HUDEP-2 (cell line): ENCODE measurements at regions not wholly inside any gene's neighbourhood (a gene's known extent, or its start where the extent isn't known, plus 50 kb on each side); places are given as distances from the start of the nearest gene placed in this dataset.
"Not testable (repeated sequence)": the region's sequence is repeated elsewhere in the genome, so short reads cannot be mapped to it uniquely, and the experiment has no call there.

ENCODE experiments used
- DNase-seq, 76 experiments: peaks; one replicate each; lab custom pipeline; 2025; ENCODE audit not compliant: unreplicated experiment in 76 of 76; lab: John Stamatoyannopoulos, UW

- DNase-seq = not testable (repeated sequence)
Measured at GRCh38 chr16:22572331-22573224, 61.9 kb downstream of the NPIPB5 start.

DNA sequence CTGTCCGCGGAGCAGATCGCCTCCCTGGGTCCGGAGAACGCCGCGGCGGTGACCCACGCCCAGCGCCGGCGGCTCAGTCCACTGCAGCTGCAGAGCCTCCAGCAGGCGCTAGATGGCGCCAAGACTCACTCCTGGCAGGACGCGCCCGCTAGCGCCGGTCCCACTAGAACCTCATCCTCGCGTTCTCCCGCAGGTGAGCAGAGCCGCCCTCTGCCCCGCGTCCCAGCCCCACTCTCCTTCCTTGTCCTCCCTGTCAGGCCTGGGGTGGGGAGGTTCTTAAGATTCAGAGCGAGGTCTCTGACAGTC is 62.5 kb downstream of the NPIPB5 start:
- DNase-seq = not testable (repeated sequence)

- DNase-seq = not testable (repeated sequence)
Measured at GRCh38 chr16:22576506-22576905, 65.8 kb downstream of the NPIPB5 start.

DNA sequence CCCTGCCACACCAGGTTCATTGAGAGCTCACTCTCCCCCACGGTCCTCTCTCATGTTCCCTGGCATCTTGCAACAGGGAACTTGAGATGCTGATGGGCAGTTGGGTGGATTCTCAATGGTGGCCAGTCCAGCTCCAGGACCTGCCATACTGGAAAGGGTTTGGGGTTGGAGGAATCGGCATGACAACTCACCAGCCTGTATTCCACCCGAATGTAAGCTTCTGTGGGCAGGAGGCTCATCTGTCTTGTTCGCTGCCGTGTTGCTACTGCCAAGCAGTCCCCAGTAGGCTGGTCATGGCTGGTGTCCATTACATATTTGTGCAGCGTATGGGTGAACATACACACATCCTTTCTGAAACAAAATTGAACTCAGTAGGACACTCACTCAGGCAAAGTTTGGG is 72.5 kb downstream of the NPIPB5 start:
- DNase-seq = not testable (repeated sequence)

GRCh38 chr16:22584459-22584858 is 73.8 kb downstream of the NPIPB5 start:
- not testable (repeated sequence) for DNase-seq

DNA sequence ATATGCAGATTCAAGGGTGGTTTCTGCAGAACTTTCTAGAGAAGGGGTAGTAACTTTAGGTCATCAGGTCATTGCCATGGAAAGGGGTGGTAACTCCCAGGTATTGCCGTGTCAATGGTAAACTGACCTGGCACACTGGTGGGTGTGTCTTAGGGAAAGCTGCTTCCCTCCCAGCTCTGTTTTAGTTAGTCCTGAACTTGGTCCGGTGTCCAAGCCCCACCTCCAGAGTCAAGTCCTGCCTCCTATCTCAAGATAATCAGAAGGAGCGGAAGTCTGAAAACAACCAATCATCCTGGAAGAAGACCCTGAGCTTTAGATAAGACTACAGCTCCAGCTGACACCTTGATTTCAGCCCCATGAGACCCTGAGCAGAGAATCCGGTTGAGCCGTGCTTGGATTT is 74.2 kb downstream of the NPIPB5 start:
- DNase-seq = not testable (repeated sequence)

DNA sequence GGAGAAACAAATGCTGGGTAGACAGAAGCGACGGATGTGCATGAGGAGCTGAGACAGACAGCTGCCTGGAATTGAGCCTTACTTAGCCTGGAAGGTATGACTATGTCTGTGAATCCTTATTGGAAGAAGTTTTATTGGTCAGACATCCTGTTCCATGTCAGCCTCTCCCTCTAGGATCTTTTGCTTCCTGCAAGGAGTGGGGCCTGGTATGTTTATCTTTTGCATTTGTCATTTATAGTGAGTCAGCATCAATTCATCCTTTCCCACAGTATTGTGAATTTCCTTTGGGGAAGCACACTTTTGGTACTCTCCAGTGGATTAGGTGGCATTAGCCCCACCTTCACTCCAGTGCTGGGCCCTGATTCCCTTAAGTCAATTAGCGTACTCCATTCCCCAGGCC is 74.7 kb downstream of the NPIPB5 start:
- DNase-seq = not testable (repeated sequence)

DNA sequence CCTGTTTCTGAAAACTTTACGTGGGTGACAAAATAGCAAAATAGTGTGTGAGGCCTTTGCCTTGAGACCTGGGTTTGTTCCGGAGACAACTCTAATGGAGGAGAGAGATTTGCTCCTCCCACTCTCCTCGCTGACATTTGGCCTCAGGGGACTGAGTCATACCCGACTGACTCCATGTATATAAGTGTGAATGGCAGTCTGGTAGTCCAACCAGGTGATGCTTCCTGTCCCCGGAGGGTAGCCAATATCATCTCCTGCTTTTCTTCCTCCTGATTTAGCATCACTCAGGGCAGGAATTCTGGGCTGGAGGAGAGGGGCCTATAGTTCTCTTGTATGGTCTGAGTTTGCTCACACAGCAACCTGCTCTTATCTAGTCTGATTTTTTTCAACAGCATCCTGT is 76.0 kb downstream of the NPIPB5 start:
- not testable (repeated sequence) for DNase-seq

DNA sequence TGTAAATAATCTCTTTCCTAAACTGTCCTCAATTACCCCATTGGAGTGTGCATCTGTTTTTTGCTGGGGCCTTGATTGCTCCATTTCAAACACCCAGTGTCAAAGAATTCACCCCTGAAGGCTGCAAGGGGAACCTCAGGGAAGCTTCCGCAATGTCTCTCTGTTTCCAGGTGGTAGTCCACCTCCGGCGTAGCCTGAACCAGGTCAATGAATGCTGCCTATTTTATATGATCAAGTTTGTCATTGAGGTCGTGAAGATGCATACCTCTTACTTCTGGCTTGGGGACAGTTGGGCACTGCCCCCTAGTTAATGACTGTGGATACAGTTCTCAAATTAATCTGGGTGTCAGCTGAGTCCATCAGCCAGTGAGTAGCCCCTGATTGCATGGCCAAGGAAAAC is 79.1 kb downstream of the NPIPB5 start:
- DNase-seq = not testable (repeated sequence)

- not testable (repeated sequence) for DNase-seq
Measured at GRCh38 chr16:22596445-22597045, 85.9 kb downstream of the NPIPB5 start.

GRCh38 chr16:22603744-22604143 is 93.1 kb downstream of the NPIPB5 start:
- not testable (repeated sequence) for DNase-seq

GRCh38 chr16:22606619-22607018 is 95.9 kb downstream of the NPIPB5 start:
- DNase-seq = not testable (repeated sequence)

- not testable (repeated sequence) for DNase-seq
Measured at GRCh38 chr16:22609798-22610197, 99.1 kb downstream of the NPIPB5 start.

- DNase-seq = not testable (repeated sequence)
Measured at GRCh38 chr16:22611128-22611527, 100.4 kb downstream of the NPIPB5 start.

GRCh38 chr16:22614271-22614947 is 103.7 kb downstream of the NPIPB5 start:
- DNase-seq = no peak

DNA sequence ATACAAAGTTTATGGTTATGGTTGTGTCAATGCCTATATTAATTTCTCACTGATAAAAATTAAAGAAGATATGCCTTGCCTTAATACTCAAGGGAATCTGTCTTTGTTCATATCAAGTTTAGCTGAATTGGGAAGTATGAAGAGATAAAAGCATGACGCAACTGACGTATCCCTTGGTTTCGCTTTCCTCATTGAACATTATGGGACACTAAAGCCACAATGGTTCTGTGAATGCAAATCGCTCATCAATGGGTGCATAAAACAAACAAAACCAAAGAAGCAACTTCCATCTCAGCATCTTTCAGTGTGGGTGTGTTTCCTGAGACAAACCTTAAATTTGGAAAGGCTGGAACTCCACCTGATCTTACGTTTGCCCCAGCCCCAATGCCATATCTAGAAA is 108.2 kb downstream of the NPIPB5 start:
- no peak for DNase-seq

- no peak for DNase-seq
Measured at GRCh38 chr16:22621586-22622155, 111.0 kb downstream of the NPIPB5 start.

DNA sequence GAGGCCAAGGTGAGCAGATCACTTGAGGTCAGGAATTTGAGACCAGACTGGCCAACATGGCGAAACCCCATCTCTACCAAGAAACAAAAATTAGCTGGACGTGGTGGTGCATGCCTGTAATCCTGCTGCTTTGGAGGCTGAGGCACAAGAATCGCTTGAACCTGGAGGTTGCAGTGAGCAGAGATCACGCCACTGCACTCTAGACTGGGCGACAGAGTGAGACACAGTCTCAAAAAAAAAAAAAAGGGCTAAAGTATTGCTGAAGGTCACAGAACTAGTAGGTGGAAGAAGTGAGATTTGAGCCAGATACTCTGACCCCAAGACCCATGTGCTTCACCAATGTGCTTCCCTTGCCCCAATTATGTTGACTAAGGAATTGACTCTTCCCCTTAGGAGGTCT is 112.0 kb downstream of the NPIPB5 start:
- no peak for DNase-seq

DNA sequence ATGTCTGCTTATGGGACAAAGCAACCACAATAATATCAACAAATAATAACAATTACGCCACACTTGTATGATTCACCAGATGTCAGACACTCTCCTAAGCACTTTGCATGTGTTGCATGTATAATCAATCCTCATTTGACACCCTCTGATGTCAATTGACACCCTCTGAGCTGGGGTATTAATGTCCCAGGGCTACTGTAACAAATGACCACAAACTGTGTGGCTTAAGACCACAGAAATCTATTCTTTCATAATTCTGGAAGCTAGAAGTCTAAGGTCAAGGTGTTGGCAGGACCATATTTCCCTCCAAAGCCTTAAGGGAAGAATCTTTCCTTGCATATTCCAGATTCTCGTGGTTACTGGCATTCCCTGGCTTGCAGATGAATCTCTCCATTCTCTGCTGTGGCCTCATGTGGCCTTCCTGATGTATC is 112.7 kb downstream of the NPIPB5 start:
- DNase-seq = no peak

GRCh38 chr16:22624038-22624799 is 113.5 kb downstream of the NPIPB5 start:
- DNase-seq = no peak
